ENCODE measurements at regions not wholly inside any gene's neighbourhood (a gene's known extent, or its start where the extent isn't known, plus 50 kb on each side); places are given as distances from the start of the nearest gene placed in this dataset.

GRCh38 chr9:89730715-89731114 is 125.9 kb downstream of the GADD45G start:
- Histone ChIP-seq H3K27me3 (ENCODE audit: insufficient read depth, low read length) (peaks cover 10% of the 10 kb centered on the region), H3K4me3 (replicated peaks in 1 of 2; ENCODE audit: low read depth in 1 of 2, low read length in 2 of 2) (no peak overlapping the region), H3K36me3 (ENCODE audit: control insufficient read depth in 1 of 2, insufficient read depth in 2 of 2, low read length in 2 of 2) (no peaks in the 10 kb centered on the region), H3K9ac (ENCODE audit: low read length) (no peak overlapping the region), H3K79me2 (ENCODE audit: insufficient read depth, low read length) (no peaks in the 10 kb centered on the region), H3K9me3 (ENCODE audit: control insufficient read depth in 1 of 2, insufficient read depth in 1 of 2, low read depth in 1 of 2, low read length in 2 of 2) (no peaks in the 10 kb centered on the region), H3K9me2 (ENCODE audit: insufficient read depth) (no peaks in the 10 kb centered on the region), H2AFZ (ENCODE audit: low read depth, low read length, poor library complexity, severe bottlenecking) (no peak overlapping the region), H3K4me2 (ENCODE audit: low read length) (no peak overlapping the region), H3K4me1 (ENCODE audit: control insufficient read depth in 1 of 2, insufficient read depth in 2 of 2, low read length in 2 of 2) (no peaks in the 10 kb centered on the region; a peak in 1 of 4 replicates), H4K20me1 (ENCODE audit: insufficient read depth) (no peaks in the 10 kb centered on the region), H3K27ac (ENCODE audit: low read depth, low read length) (no peak overlapping the region)
- DNase-seq (ENCODE audit: low read depth, low spot score) = no peak
- intact Hi-C loops (cut with micrococcal nuclease) = no loop called here
- ChIA-PET CTCF (interaction anchor here (1.4 kb wide), 1 partner anchor 128 kb away, joined by 3 read pairs; no protein-coding TSS in a partner anchor), POLR2A (no interaction called here), RAD21 (ENCODE audit: low non-redundant PET in 1 of 2, low total read pairs in 2 of 2, uncharacterized antibody in 2 of 2, unreplicated experiment in 2 of 2) (no interaction called here)
- no peak for ATAC-seq
- no peak for TF ChIP-seq ATF3 (IDR thresholded peaks at IDR 0.05)
- no peak for TF ChIP-seq ELF1 (IDR thresholded peaks at IDR 0.05; ENCODE audit: borderline replicate concordance, low read depth)
- TF ChIP-seq CBX3 (IDR thresholded peaks at IDR 0.05; ENCODE audit: low read depth) = no peak
- no peak for TF ChIP-seq CTCF (IDR thresholded peaks at IDR 0.05 in 2 of 3, conservative IDR thresholded peaks at IDR 0.05 in 1 of 3; ENCODE audit: borderline replicate concordance in 1 of 3, insufficient read depth in 1 of 3, low read depth in 2 of 3, low read length in 2 of 3)
- no TSS peak for BruUV-seq (replicated peaks)

GRCh38 chr9:89731262-89732182 is 126.7 kb downstream of the GADD45G start:
- ChIA-PET RAD21 (ENCODE audit: low non-redundant PET in 1 of 2, low total read pairs in 2 of 2, uncharacterized antibody in 2 of 2, unreplicated experiment in 2 of 2) (no interaction called here), POLR2A (no interaction called here), CTCF (interaction anchor here (1.4 kb wide), 1 partner anchor 129 kb away, joined by 3 read pairs; no protein-coding TSS in a partner anchor)
- DNase-seq (ENCODE audit: low read depth, low spot score) (no peak), ATAC-seq (no peak)
- Histone ChIP-seq H4K20me1 (ENCODE audit: insufficient read depth) (no peaks in the 10 kb centered on the region), H2AFZ (ENCODE audit: low read depth, low read length, poor library complexity, severe bottlenecking) (no peak overlapping the region), H3K4me2 (ENCODE audit: low read length) (no peak overlapping the region), H3K4me1 (ENCODE audit: control insufficient read depth in 1 of 2, insufficient read depth in 2 of 2, low read length in 2 of 2) (no peaks in the 10 kb centered on the region; a peak in 1 of 4 replicates), H3K9me3 (ENCODE audit: control insufficient read depth in 1 of 2, insufficient read depth in 1 of 2, low read depth in 1 of 2, low read length in 2 of 2) (no peaks in the 10 kb centered on the region), H3K36me3 (ENCODE audit: control insufficient read depth in 1 of 2, insufficient read depth in 2 of 2, low read length in 2 of 2) (no peaks in the 10 kb centered on the region), H3K9me2 (ENCODE audit: insufficient read depth) (no peaks in the 10 kb centered on the region), H3K27ac (ENCODE audit: low read depth, low read length) (no peak overlapping the region), H3K4me3 (replicated peaks in 1 of 2; ENCODE audit: low read depth in 1 of 2, low read length in 2 of 2) (no peak overlapping the region), H3K79me2 (ENCODE audit: insufficient read depth, low read length) (no peaks in the 10 kb centered on the region), H3K9ac (ENCODE audit: low read length) (no peak overlapping the region), H3K27me3 (ENCODE audit: insufficient read depth, low read length) (peaks cover 10% of the 10 kb centered on the region)
- intact Hi-C loops (cut with micrococcal nuclease) = no loop called here
- no TSS peak for BruUV-seq (replicated peaks)
- TF ChIP-seq CTCF (IDR thresholded peaks at IDR 0.05 in 2 of 3, conservative IDR thresholded peaks at IDR 0.05 in 1 of 3; ENCODE audit: borderline replicate concordance in 1 of 3, insufficient read depth in 1 of 3, low read depth in 2 of 3, low read length in 2 of 3) (no peak), CBX3 (IDR thresholded peaks at IDR 0.05; ENCODE audit: low read depth) (no peak), SIN3A (IDR thresholded peaks at IDR 0.05; ENCODE audit: low read depth) (no peak), REST (IDR thresholded peaks at IDR 0.05; ENCODE audit: low read depth) (no peak), POLR2AphosphoS5 (IDR thresholded peaks at IDR 0.05; ENCODE audit: low read depth, low read length) (no peak), YY1 (IDR thresholded peaks at IDR 0.05; ENCODE audit: extremely low read depth, insufficient replicate concordance, low read depth, low read length) (no peak)
